ENCODE measurements at regions not wholly inside any gene's neighbourhood (a gene's known extent, or its start where the extent isn't known, plus 50 kb on each side); places are given as distances from the start of the nearest gene placed in this dataset.
A peak's percentile ranks its signal among the peaks of the same experiment; 100 is the strongest.

DNA sequence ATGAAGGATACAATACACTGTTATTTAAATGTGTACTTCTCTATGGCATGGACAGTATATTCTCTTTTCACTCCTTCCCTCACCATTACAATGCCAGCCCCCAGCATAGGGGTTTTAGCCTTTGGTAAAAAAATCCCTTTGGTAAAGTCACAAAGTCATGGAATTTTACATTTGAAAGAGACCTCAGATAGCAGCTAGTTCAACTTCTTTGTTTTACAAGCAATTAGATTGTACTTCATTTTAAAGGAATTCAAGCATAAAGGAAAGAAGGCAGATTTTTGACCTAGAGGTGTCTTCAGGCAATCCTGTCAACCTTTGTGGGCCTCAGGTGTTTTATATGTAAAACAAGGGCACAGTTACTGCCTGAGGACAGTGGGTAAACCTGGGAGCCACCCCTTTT lies 1188.4 kb upstream of the AUTS2 start:
- 0 out of 2 replicates have a peak, but pooled peaks cover 2% of the 10 kb centered on the region for H3K36me3 ChIP-seq (ENCODE audit: insufficient read depth)
- H3F3A ChIP-seq (replicated peaks; ENCODE audit: low read depth) = no peaks in the 10 kb centered on the region
- TF ChIP-seq STAT1 (IDR thresholded peaks at IDR 0.05; ENCODE audit: unreplicated experiment) (no peak), JUNB (IDR thresholded peaks at IDR 0.05; ENCODE audit: unreplicated experiment) (no peak), ZNF114 (CRISPR knock-in tag; IDR thresholded peaks at IDR 0.05) (no peak), CTCF (conservative IDR thresholded peaks at IDR 0.05; ENCODE audit: low read depth in 2 of 2) (no peak), CREB1 (CRISPR knock-in tag; IDR thresholded peaks at IDR 0.05; ENCODE audit: low read depth) (no peak), EZH2phosphoT487 (IDR thresholded peaks at IDR 0.05; ENCODE audit: unreplicated experiment) (no peak), POLR2AphosphoS5 (IDR thresholded peaks at IDR 0.05; ENCODE audit: low read depth) (no peak), EZH2 (IDR thresholded peaks at IDR 0.05; ENCODE audit: low read depth, unreplicated experiment) (no peak), NANOG (IDR thresholded peaks at IDR 0.05; ENCODE audit: borderline replicate concordance) (no peak), REST (IDR thresholded peaks at IDR 0.05; ENCODE audit: unreplicated experiment) (no peak), ZNF331 (CRISPR knock-in tag; IDR thresholded peaks at IDR 0.05; ENCODE audit: low read depth) (no peak), ETS1 (IDR thresholded peaks at IDR 0.05) (no peak)
- TF ChIP-seq, protein P1, sequence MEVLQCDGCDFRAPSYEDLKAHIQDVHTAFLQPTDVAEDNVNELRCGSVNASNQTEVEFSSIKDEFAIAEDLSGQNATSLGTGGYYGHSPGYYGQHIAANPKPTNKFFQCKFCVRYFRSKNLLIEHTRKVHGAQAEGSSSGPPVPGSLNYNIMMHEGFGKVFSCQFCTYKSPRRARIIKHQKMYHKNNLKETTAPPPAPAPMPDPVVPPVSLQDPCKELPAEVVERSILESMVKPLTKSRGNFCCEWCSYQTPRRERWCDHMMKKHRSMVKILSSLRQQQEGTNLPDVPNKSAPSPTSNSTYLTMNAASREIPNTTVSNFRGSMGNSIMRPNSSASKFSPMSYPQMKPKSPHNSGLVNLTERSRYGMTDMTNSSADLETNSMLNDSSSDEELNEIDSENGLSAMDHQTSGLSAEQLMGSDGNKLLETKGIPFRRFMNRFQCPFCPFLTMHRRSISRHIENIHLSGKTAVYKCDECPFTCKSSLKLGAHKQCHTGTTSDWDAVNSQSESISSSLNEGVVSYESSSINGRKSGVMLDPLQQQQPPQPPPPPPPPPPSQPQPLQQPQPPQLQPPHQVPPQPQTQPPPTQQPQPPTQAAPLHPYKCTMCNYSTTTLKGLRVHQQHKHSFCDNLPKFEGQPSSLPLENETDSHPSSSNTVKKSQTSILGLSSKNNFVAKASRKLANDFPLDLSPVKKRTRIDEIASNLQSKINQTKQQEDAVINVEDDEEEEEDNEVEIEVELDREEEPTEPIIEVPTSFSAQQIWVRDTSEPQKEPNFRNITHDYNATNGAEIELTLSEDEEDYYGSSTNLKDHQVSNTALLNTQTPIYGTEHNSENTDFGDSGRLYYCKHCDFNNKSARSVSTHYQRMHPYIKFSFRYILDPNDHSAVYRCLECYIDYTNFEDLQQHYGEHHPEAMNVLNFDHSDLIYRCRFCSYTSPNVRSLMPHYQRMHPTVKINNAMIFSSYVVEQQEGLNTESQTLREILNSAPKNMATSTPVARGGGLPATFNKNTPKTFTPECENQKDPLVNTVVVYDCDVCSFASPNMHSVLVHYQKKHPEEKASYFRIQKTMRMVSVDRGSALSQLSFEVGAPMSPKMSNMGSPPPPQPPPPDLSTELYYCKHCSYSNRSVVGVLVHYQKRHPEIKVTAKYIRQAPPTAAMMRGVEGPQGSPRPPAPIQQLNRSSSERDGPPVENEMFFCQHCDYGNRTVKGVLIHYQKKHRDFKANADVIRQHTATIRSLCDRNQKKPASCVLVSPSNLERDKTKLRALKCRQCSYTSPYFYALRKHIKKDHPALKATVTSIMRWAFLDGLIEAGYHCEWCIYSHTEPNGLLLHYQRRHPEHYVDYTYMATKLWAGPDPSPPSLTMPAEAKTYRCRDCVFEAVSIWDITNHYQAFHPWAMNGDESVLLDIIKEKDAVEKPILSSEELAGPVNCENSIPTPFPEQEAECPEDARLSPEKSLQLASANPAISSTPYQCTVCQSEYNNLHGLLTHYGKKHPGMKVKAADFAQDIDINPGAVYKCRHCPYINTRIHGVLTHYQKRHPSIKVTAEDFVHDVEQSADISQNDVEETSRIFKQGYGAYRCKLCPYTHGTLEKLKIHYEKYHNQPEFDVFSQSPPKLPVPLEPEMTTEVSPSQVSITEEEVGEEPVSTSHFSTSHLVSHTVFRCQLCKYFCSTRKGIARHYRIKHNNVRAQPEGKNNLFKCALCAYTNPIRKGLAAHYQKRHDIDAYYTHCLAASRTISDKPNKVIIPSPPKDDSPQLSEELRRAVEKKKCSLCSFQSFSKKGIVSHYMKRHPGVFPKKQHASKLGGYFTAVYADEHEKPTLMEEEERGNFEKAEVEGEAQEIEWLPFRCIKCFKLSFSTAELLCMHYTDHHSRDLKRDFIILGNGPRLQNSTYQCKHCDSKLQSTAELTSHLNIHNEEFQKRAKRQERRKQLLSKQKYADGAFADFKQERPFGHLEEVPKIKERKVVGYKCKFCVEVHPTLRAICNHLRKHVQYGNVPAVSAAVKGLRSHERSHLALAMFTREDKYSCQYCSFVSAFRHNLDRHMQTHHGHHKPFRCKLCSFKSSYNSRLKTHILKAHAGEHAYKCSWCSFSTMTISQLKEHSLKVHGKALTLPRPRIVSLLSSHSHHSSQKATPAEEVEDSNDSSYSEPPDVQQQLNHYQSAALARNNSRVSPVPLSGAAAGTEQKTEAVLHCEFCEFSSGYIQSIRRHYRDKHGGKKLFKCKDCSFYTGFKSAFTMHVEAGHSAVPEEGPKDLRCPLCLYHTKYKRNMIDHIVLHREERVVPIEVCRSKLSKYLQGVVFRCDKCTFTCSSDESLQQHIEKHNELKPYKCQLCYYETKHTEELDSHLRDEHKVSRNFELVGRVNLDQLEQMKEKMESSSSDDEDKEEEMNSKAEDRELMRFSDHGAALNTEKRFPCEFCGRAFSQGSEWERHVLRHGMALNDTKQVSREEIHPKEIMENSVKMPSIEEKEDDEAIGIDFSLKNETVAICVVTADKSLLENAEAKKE (CRISPR knock-in tag; IDR thresholded peaks at IDR 0.05) = no peak
- H3K4me3 ChIP-seq = no peak overlapping the region
- no peak overlapping the region for H2AFZ ChIP-seq
- no peaks in the 10 kb centered on the region for H4K20me1 ChIP-seq (replicated peaks; ENCODE audit: insufficient read depth)
- Mint-ChIP-seq H3K27ac (no peak overlapping the region), H3K4me3 (no peak overlapping the region), H3K9me3 (peaks cover 84% of the 10 kb centered on the region), H3K36me3 (ENCODE audit: low read depth) (peaks cover 27% of the 10 kb centered on the region), H3K4me1 (no peaks in the 10 kb centered on the region), H3K27me3 (ENCODE audit: insufficient read depth, low read depth, poor library complexity) (no peaks in the 10 kb centered on the region)
- no peak overlapping the region for H3K4me2 ChIP-seq
- H3K79me2 ChIP-seq (replicated peaks; ENCODE audit: insufficient read depth) = no peaks in the 10 kb centered on the region
- H3K4me1 ChIP-seq (ENCODE audit: insufficient read depth) = no peaks in the 10 kb centered on the region
- DNase-seq (ENCODE audit: low spot score) = peak; percentile 2
- no peak for ATAC-seq
- H3K27me3 ChIP-seq (ENCODE audit: insufficient read depth) = no peaks in the 10 kb centered on the region
- H3K9me2 ChIP-seq (ENCODE audit: insufficient read depth) = no peaks in the 10 kb centered on the region
- no peak overlapping the region for H3K27ac ChIP-seq (ENCODE audit: low read depth)
